Neural progenitor cell (in vitro differentiated cells): ENCODE measurements at regions not wholly inside any gene's neighbourhood (a gene's known extent, or its start where the extent isn't known, plus 50 kb on each side); places are given as distances from the start of the nearest gene placed in this dataset.

Experiments
- CTCF ChIP-seq: fragments of 200-600 bp; sonication (generic); IDR thresholded peaks from 2 replicates; pipeline ENCODE4 v1.5.1; 2017; ENCODE audit warnings: antibody characterized with exemption, mild to moderate bottlenecking
- EZH2 ChIP-seq: fragments of 200-600 bp; sonication (generic); IDR thresholded peaks from 2 replicates; pipeline ENCODE4 v1.6.1; 2017; ENCODE audit warnings: antibody characterized with exemption, mild to moderate bottlenecking, moderate library complexity

- TF ChIP-seq EZH2 (no peak), CTCF (no peak)
Observed at GRCh38 chr20:43300901-43301300, 111.2 kb upstream of the PTPRT start.
